Lower lobe of right lung (tissue), 2 donors: ENCODE measurements at regions not wholly inside any gene's neighbourhood (a gene's known extent, or its start where the extent isn't known, plus 50 kb on each side); places are given as distances from the start of the nearest gene placed in this dataset.

Source experiments
- ATAC-seq, 2 donors: fragments of 200-7000 bp; cut with Tn5 transposase; one replicate each; pipeline ENCODE4 v1.9.1; 2020 to 2022; ENCODE audit warnings: mild to moderate bottlenecking in 2 of 2, moderate library complexity in 2 of 2
- DNase-seq: peaks from one replicate; pipeline ENCODE4 v3.0.0-alpha.2; 2020
- H3K27ac ChIP-seq: fragments of 200-600 bp; one replicate; pipeline ENCODE4 v1.8.0; 2022
- H3K27me3 ChIP-seq: fragments of 200-600 bp; one replicate; pipeline ENCODE4 v1.8.0; 2022; ENCODE audit warnings: low read depth
- H3K36me3 ChIP-seq: fragments of 200-600 bp; one replicate; pipeline ENCODE4 v1.8.0; 2022; ENCODE audit warnings: mild to moderate bottlenecking
- H3K4me1 ChIP-seq: fragments of 200-600 bp; one replicate; pipeline ENCODE4 v1.8.0; 2022
- H3K4me3 ChIP-seq: fragments of 200-600 bp; one replicate; pipeline ENCODE4 v1.8.0; 2022; ENCODE audit warnings: mild to moderate bottlenecking
- H3K9me3 ChIP-seq: fragments of 200-600 bp; one replicate; pipeline ENCODE4 v1.8.0; 2022
- CTCF ChIP-seq: fragments of 200-600 bp; IDR thresholded peaks from one replicate; pipeline ENCODE4 v1.8.0; 2022; ENCODE audit warnings: antibody characterized with exemption, mild to moderate bottlenecking
- intact Hi-C: fragments of 100-400 bp; cut with DNase I; formaldehyde crosslinking; loops from one replicate; pipeline ENCODE4 v1.11.0; 2022
- donor health status: DM: no; HTN: yes; CAD: no; lungs with severe emphysema.

- H3K4me1 ChIP-seq = peaks cover 14% of the 10 kb centered on the region
- TF ChIP-seq CTCF = no peak
- peak in 1 of 2 donors; percentile 47 for ATAC-seq
- peaks cover 16% of the 10 kb centered on the region for H3K36me3 ChIP-seq
- DNase-seq = no peak
- no peak overlapping the region for H3K4me3 ChIP-seq
- intact Hi-C loops = no loop called here
- no peak overlapping the region for H3K27ac ChIP-seq
- H3K9me3 ChIP-seq = no peaks in the 10 kb centered on the region
- no peaks in the 10 kb centered on the region for H3K27me3 ChIP-seq
These were observed 66.5 kb upstream of the CLCN4 start for GRCh38 chrX:10090319-10090718.

- Histone ChIP-seq H3K4me3 (no peak overlapping the region), H3K9me3 (no peaks in the 10 kb centered on the region), H3K4me1 (peaks cover 1% of the 10 kb centered on the region), H3K36me3 (peaks cover 29% of the 10 kb centered on the region), H3K27me3 (no peaks in the 10 kb centered on the region), H3K27ac (no peak overlapping the region)
- no peak for TF ChIP-seq CTCF
- intact Hi-C loops = no loop called here
- DNase-seq = no peak
- no peak for ATAC-seq
These were observed 61.5 kb upstream of the CLCN4 start for GRCh38 chrX:10095246-10095645.

- DNase-seq (no peak), ATAC-seq (no peak)
- no peaks in the 10 kb centered on the region for H3K9me3 ChIP-seq
- no peak for TF ChIP-seq CTCF
- no peak overlapping the region for H3K27ac ChIP-seq
- no peaks in the 10 kb centered on the region for H3K27me3 ChIP-seq
- no peaks in the 10 kb centered on the region for H3K4me1 ChIP-seq
- H3K4me3 ChIP-seq = no peak overlapping the region
- intact Hi-C loops = no loop called here
- peaks cover 29% of the 10 kb centered on the region for H3K36me3 ChIP-seq
These were observed 60.9 kb upstream of the CLCN4 start for GRCh38 chrX:10095698-10096432.

DNA sequence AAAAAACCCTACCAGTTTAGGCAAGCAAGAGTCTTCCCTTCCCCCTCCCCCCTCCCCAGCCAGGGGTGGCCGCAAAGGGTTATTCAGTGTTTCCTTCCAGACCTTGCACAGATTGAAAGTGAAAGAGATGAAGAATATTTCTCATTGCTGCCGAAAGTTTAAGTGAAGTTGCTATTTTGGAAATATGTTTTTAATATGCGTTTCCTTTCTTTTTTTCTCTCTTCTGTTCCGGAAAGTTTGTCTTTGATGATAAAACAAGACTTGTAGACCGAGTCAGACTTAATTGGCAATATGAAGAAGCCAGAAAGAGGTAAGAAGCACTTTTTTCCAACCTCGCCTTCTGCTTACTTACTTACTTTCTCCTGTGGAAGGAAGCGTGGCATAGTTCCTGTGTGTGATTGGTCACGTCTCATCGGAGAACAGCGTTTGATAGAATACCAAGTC is 58.5 kb upstream of the CLCN4 start:
- peak overlapping the region; percentile 41 for H3K4me3 ChIP-seq
- no peak for TF ChIP-seq CTCF
- intact Hi-C loops = no loop called here
- no peaks in the 10 kb centered on the region for H3K27me3 ChIP-seq
- H3K27ac ChIP-seq = peak overlapping the region; percentile 68
- ATAC-seq = no peak
- no peaks in the 10 kb centered on the region for H3K9me3 ChIP-seq
- no peaks in the 10 kb centered on the region for H3K4me1 ChIP-seq
- H3K36me3 ChIP-seq = peaks cover 13% of the 10 kb centered on the region
- no peak for DNase-seq

- H3K9me3 ChIP-seq = no peaks in the 10 kb centered on the region
- no peak for ATAC-seq
- intact Hi-C loops = no loop called here
- H3K27ac ChIP-seq = peak overlapping the region; percentile 68
- H3K4me1 ChIP-seq = no peaks in the 10 kb centered on the region
- no peak for TF ChIP-seq CTCF
- H3K27me3 ChIP-seq = no peaks in the 10 kb centered on the region
- no peak for DNase-seq
- H3K36me3 ChIP-seq = peaks cover 13% of the 10 kb centered on the region
- H3K4me3 ChIP-seq = peak overlapping the region; percentile 41
These were observed 57.4 kb upstream of the CLCN4 start for GRCh38 chrX:10099411-10099810.
